ENCODE measurements at regions not wholly inside any gene's neighbourhood (a gene's known extent, or its start where the extent isn't known, plus 50 kb on each side); places are given as distances from the start of the nearest gene placed in this dataset.

DNA sequence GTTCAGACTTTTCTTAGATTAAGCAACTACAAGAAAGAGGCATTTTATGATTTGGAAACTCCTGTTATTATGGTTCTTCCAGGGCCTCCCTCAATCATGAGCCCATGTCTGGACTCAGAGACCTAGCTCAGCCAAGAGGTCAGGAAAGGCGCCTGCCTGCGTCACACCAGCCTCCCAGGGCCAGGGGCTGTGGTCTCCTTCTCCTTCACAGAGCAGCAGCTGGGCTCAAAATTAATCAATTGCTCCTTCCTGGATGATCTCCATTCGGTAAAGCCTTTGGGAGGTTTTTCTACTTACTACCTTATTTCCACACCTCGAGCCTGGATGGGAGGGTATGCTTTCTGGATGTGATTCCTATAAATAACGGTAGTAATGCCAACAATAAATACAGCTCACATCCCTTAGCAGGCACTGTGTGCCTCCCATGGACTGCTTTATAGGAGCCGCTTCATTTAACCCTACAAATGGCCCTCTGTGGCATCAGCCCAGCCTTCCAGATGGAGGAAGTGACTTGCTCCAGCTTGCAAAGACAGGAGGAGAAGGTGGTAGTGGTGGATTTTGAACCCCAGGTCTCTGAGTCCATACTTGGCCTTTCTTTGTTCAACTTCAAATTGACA, 1445.6 kb downstream of the TBC1D22A start:
- no peaks in the 10 kb centered on the region for H3K36me3 ChIP-seq (ENCODE audit: control insufficient read depth, low read length)
- H3K9me2 ChIP-seq (replicated peaks; ENCODE audit: control insufficient read depth, low read length) = no peaks in the 10 kb centered on the region
- H3K9me3 ChIP-seq (ENCODE audit: control insufficient read depth, insufficient read depth, low read length) = no peaks in the 10 kb centered on the region
- H3F3A ChIP-seq (ENCODE audit: control insufficient read depth, insufficient read depth) = no peaks in the 10 kb centered on the region
- TF ChIP-seq, protein P1, sequence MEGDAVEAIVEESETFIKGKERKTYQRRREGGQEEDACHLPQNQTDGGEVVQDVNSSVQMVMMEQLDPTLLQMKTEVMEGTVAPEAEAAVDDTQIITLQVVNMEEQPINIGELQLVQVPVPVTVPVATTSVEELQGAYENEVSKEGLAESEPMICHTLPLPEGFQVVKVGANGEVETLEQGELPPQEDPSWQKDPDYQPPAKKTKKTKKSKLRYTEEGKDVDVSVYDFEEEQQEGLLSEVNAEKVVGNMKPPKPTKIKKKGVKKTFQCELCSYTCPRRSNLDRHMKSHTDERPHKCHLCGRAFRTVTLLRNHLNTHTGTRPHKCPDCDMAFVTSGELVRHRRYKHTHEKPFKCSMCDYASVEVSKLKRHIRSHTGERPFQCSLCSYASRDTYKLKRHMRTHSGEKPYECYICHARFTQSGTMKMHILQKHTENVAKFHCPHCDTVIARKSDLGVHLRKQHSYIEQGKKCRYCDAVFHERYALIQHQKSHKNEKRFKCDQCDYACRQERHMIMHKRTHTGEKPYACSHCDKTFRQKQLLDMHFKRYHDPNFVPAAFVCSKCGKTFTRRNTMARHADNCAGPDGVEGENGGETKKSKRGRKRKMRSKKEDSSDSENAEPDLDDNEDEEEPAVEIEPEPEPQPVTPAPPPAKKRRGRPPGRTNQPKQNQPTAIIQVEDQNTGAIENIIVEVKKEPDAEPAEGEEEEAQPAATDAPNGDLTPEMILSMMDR (IDR thresholded peaks at IDR 0.05; ENCODE audit: low read depth, low read length, poor library complexity, severe bottlenecking) = no peak
- no peak for TF ChIP-seq EZH2phosphoT487 (IDR thresholded peaks at IDR 0.05; ENCODE audit: borderline replicate concordance, low read length)
- H3K27ac ChIP-seq (ENCODE audit: low read depth, low read length) = no peak overlapping the region
- H3K4me1 ChIP-seq (ENCODE audit: control insufficient read depth, low read length) = no peaks in the 10 kb centered on the region
- H3K4me2 ChIP-seq (ENCODE audit: low read length) = no peak overlapping the region
- peaks cover 3% of the 10 kb centered on the region; the same call in 1 of the 2 replicates for H3K27me3 ChIP-seq (ENCODE audit: control insufficient read depth, low read length)
- no peak overlapping the region for H3K4me3 ChIP-seq (ENCODE audit: low read length)
- H4K20me1 ChIP-seq (ENCODE audit: control insufficient read depth, insufficient read depth, low read depth, low read length) = no peaks in the 10 kb centered on the region
- no peaks in the 10 kb centered on the region for H3K79me2 ChIP-seq (ENCODE audit: control insufficient read depth, low read length)

DNA sequence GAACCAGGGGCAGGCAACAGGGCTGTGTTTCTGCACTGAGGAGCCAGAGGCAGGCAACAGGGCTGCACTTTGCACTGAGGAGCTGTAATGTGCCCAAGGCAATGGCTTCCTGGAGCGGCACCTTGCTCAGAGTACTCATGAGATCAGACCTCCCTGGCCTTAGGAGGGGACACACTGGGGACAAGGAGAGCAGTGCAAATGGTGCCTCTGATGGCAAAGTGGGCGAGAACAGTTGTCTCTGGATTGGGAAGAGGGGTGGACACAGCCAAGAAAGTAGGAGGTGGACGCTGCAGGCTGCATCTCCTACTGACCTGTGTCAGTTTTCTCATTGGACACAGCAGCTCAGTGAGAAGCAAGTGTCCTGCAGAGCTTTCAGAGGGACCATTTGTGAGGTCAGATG, 1443.3 kb downstream of the TBC1D22A start:
- Histone ChIP-seq H3K4me3 (ENCODE audit: low read length) (no peak overlapping the region), H3K27ac (ENCODE audit: low read depth, low read length) (no peak overlapping the region), H4K20me1 (ENCODE audit: control insufficient read depth, insufficient read depth, low read depth, low read length) (no peaks in the 10 kb centered on the region), H3K36me3 (ENCODE audit: control insufficient read depth, low read length) (no peaks in the 10 kb centered on the region), H3F3A (ENCODE audit: control insufficient read depth, insufficient read depth) (no peaks in the 10 kb centered on the region), H3K9me3 (ENCODE audit: control insufficient read depth, insufficient read depth, low read length) (no peaks in the 10 kb centered on the region), H3K4me2 (ENCODE audit: low read length) (no peak overlapping the region), H3K4me1 (ENCODE audit: control insufficient read depth, low read length) (no peaks in the 10 kb centered on the region), H3K27me3 (ENCODE audit: control insufficient read depth, low read length) (peaks cover 3% of the 10 kb centered on the region; the same call in 1 of the 2 replicates), H3K79me2 (ENCODE audit: control insufficient read depth, low read length) (no peaks in the 10 kb centered on the region), H3K9me2 (replicated peaks; ENCODE audit: control insufficient read depth, low read length) (no peaks in the 10 kb centered on the region)
- no peak for TF ChIP-seq EZH2phosphoT487 (IDR thresholded peaks at IDR 0.05; ENCODE audit: borderline replicate concordance, low read length)
- TF ChIP-seq, protein P1 (IDR thresholded peaks at IDR 0.05; ENCODE audit: low read depth, low read length, poor library complexity, severe bottlenecking) = no peak

DNA sequence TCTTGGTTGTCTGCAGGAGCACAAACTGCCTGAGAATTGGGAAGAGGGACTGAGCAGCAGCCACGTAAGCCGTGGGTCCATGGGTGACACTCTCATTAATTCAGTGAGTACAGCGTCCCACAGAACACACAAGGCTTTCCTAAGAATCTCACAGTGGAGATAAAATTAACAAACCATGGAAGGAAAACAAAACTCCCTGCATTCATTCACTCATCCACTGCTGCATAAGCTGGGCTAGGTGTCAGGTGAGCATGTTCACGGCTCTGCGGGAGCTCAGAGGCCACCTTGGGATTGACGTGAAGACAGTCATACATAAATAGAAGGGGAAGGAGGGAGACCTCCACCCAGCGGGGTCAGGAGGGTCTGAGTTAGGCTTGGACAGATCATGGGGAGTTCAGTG, 1442.7 kb downstream of the TBC1D22A start:
- H3K4me3 ChIP-seq (ENCODE audit: low read length) = no peak overlapping the region
- H3K4me2 ChIP-seq (ENCODE audit: low read length) = no peak overlapping the region
- no peaks in the 10 kb centered on the region for H3K4me1 ChIP-seq (ENCODE audit: control insufficient read depth, low read length)
- H3K27me3 ChIP-seq (ENCODE audit: control insufficient read depth, low read length) = peaks cover 3% of the 10 kb centered on the region; the same call in 1 of the 2 replicates
- no peaks in the 10 kb centered on the region for H4K20me1 ChIP-seq (ENCODE audit: control insufficient read depth, insufficient read depth, low read depth, low read length)
- H3F3A ChIP-seq (ENCODE audit: control insufficient read depth, insufficient read depth) = no peaks in the 10 kb centered on the region
- H3K36me3 ChIP-seq (ENCODE audit: control insufficient read depth, low read length) = no peaks in the 10 kb centered on the region
- H3K9me2 ChIP-seq (replicated peaks; ENCODE audit: control insufficient read depth, low read length) = no peaks in the 10 kb centered on the region
- no peaks in the 10 kb centered on the region for H3K79me2 ChIP-seq (ENCODE audit: control insufficient read depth, low read length)
- no peaks in the 10 kb centered on the region for H3K9me3 ChIP-seq (ENCODE audit: control insufficient read depth, insufficient read depth, low read length)
- no peak for TF ChIP-seq EZH2phosphoT487 (IDR thresholded peaks at IDR 0.05; ENCODE audit: borderline replicate concordance, low read length)
- TF ChIP-seq, protein P1 (IDR thresholded peaks at IDR 0.05; ENCODE audit: low read depth, low read length, poor library complexity, severe bottlenecking) = no peak
- no peak overlapping the region for H3K27ac ChIP-seq (ENCODE audit: low read depth, low read length)
